Gastroesophageal sphincter (tissue), 4 donors: ENCODE measurements at regions not wholly inside any gene's neighbourhood (a gene's known extent, or its start where the extent isn't known, plus 50 kb on each side); places are given as distances from the start of the nearest gene placed in this dataset.
"Not testable (repeated sequence)": the region's sequence is repeated elsewhere in the genome, so short reads cannot be mapped to it uniquely, and the experiment has no call there.

Source experiments
- ATAC-seq: fragments of 150-250 bp; one replicate; pipeline ENCODE4 v1.9.1; 2016; ENCODE audit warnings: mild to moderate bottlenecking, moderate library complexity
- H3K27ac ChIP-seq, 4 donors: fragments of 200-600 bp; sonication (generic) in 3 of 4; 1 replicate in 3 of 4; 2 replicates in 1 of 4; pipeline ENCODE4 v1.5.1; 2016 to 2019
- H3K27me3 ChIP-seq: fragments of 200-600 bp; sonication (generic); one replicate; pipeline ENCODE4 v1.5.1; 2019
- H3K36me3 ChIP-seq, 2 donors: fragments of 200-600 bp; sonication (generic); one replicate each; pipeline ENCODE4 v1.5.1; 2019; ENCODE audit warnings: control low read depth in 1 of 2
- H3K4me1 ChIP-seq, 3 donors: fragments of 200-600 bp; sonication (generic); 1 replicate in 2 of 3; 2 replicates in 1 of 3; pipeline ENCODE4 v1.5.1; 2016 to 2019; ENCODE audit warnings: control low read depth in 2 of 3
- H3K4me3 ChIP-seq, 2 donors: fragments of 200-600 bp; sonication (generic); one replicate each; pipeline ENCODE4 v1.5.1; 2019; ENCODE audit warnings: mild to moderate bottlenecking in 1 of 2, moderate library complexity in 1 of 2
- H3K9me3 ChIP-seq, 3 donors: fragments of 200-600 bp; sonication (generic); one replicate each; pipeline ENCODE4 v1.5.1; 2017 to 2019; ENCODE audit warnings: control low read depth in 2 of 3
- EP300 ChIP-seq: sonication (generic); formaldehyde crosslinking; IDR thresholded peaks from one replicate; pipeline ENCODE4 v1.6.1; 2017; ENCODE audit warnings: antibody characterized with exemption, mild to moderate bottlenecking
- POLR2A ChIP-seq, 2 donors: fragments of 450-650 bp; IDR thresholded peaks; one replicate each; pipeline ENCODE4 v1.6.1; 2017; ENCODE audit warnings: antibody characterized with exemption in 2 of 2, mild to moderate bottlenecking in 2 of 2, moderate library complexity in 1 of 2
- POLR2AphosphoS5 ChIP-seq: sonication (generic); formaldehyde crosslinking; IDR thresholded peaks from one replicate; pipeline ENCODE4 v1.6.1; 2017; ENCODE audit warnings: antibody characterized with exemption
- WGBS, 2 donors: methylation state at CpG; one replicate each; pipeline ENCODE4 v1.1.5; 2018; ENCODE audit warnings: low coverage in 1 of 2; 5-methylcytosine and 5-hydroxymethylcytosine counted together
- TF ChIP-seq, protein P1 (sequence below), 4 experiments: fragments of 200-600 bp in 2 of 4; fragments of 450-650 bp in 2 of 4; sonication (generic) in 1 of 4; IDR thresholded peaks; one replicate each; pipeline ENCODE4 v1.5.1; 2017 to 2019; ENCODE audit warnings: antibody characterized with exemption in 4 of 4, mild to moderate bottlenecking in 2 of 4, moderate library complexity in 2 of 4

DNA sequence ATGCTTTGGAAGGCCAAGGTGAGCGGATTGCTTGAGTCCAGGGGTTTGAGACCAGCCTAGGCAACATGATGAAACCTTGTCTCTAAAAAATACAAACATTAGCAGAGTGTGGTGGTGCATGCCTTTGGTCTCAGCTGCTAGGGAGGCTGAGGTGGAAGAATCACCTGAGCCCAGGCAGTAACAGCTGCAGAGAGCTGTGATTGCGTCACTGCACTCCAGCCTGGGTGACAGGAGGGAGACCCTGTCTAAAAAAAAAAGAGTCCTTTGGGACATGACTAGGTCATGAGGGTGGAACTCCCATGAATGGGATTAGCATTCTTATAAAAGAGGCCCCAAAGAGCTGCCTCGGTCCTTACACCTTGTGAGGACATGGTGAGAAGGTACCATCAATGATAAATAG lies 436.0 kb upstream of the NR5A2 start:
- H3K27me3 ChIP-seq = no peaks in the 10 kb centered on the region

DNA sequence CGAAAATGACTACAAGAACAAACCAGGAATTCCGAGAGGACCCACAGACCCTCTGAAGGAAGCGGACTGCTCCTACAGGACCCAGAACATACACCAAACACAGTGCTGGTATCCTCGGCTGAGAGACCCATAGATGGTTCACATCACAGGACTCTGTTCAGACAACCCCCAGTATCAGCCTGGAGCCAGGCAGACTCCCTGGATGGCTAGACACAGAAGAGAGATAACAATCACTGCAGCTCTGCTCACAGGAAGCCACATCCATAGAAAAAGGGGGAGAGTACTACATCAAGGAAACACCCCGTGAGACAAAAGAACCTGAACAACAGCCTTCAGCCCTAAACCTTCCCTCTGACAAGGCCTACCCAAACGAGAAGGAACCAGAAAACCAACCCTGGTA lies 434.0 kb upstream of the NR5A2 start:
- WGBS, 2 donors = 54 to 69% methylated on average over 3 to 6 of the region's 6 CpGs
- ATAC-seq = no peak
- TF ChIP-seq POLR2AphosphoS5 = no peak
- TF ChIP-seq, protein P1, sequence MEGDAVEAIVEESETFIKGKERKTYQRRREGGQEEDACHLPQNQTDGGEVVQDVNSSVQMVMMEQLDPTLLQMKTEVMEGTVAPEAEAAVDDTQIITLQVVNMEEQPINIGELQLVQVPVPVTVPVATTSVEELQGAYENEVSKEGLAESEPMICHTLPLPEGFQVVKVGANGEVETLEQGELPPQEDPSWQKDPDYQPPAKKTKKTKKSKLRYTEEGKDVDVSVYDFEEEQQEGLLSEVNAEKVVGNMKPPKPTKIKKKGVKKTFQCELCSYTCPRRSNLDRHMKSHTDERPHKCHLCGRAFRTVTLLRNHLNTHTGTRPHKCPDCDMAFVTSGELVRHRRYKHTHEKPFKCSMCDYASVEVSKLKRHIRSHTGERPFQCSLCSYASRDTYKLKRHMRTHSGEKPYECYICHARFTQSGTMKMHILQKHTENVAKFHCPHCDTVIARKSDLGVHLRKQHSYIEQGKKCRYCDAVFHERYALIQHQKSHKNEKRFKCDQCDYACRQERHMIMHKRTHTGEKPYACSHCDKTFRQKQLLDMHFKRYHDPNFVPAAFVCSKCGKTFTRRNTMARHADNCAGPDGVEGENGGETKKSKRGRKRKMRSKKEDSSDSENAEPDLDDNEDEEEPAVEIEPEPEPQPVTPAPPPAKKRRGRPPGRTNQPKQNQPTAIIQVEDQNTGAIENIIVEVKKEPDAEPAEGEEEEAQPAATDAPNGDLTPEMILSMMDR (IDR thresholded peaks at IDR 0.05) = no peak
- TF ChIP-seq POLR2A (IDR thresholded peaks at IDR 0.05) = no peak
- no peak for TF ChIP-seq EP300
- Histone ChIP-seq H3K4me1 (no peaks in the 10 kb centered on the region), H3K9me3 (peaks cover 0 to 6% (median 0%) of the 10 kb centered on the region in 3 donors), H3K27ac (no peak overlapping the region), H3K27me3 (no peaks in the 10 kb centered on the region), H3K36me3 (no peaks in the 10 kb centered on the region), H3K4me3 (no peak overlapping the region)

More for the DNA sequence above, 436.0 kb upstream of the NR5A2 start:
- WGBS, 2 donors = 92 to 97% methylated on average over 2 to 3 of the region's 3 CpGs
- Histone ChIP-seq H3K9me3 (peaks cover 0 to 4% (median 0%) of the 10 kb centered on the region in 3 donors), H3K4me3 (no peak overlapping the region), H3K27ac (no peak overlapping the region), H3K4me1 (no peaks in the 10 kb centered on the region), H3K36me3 (no peaks in the 10 kb centered on the region)
- TF ChIP-seq POLR2A (IDR thresholded peaks at IDR 0.05) (no peak), POLR2AphosphoS5 (no peak), EP300 (no peak)
- TF ChIP-seq, protein P1 (IDR thresholded peaks at IDR 0.05) = no peak
- no peak for ATAC-seq

DNA sequence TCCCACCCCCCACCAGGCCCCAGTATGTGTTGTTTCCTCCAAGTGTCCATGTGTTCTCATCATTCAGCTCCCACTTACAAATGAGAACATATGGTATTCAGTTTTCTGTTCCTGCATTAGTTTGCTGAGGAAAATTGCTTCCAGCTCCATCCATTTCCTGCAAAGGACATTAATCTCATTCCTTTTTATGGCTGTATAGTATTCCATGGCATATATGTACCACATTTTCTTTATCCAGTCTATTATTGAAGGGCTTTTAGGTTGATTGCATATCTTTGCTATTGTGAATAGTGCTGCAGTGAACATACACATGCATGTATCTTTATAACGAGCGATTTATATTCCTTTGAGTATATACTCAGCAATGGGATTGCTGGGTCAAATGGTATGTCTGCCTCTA lies 431.1 kb upstream of the NR5A2 start:
- H3K4me1 ChIP-seq, H3K4me3 ChIP-seq, ATAC-seq, H3K27ac ChIP-seq, H3K36me3 ChIP-seq, H3K9me3 ChIP-seq, H3K27me3 ChIP-seq: not testable (repeated sequence)
- WGBS, 2 donors = 96 to 100% methylated on average over 2 of the region's 2 CpGs

DNA sequence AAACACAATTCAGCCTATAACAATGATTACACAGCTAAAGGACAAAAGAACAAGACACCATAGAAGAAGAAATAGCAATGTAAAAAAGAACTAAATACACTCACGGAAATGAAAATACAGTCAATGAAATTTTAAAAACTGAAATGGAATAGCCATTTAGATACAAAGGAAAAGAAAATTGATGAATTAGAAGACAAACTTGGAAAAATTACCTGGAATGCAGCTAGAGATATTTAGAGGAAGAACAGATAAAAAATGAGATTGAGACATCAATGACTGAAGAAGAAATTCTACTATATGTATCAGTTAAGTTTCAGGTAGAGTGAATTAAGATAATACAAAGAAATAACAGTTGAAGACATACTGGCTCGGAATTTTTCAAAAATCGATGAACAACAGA lies 430.4 kb upstream of the NR5A2 start:
- Histone ChIP-seq H3K9me3 (peaks cover 0 to 6% (median 0%) of the 10 kb centered on the region in 3 donors), H3K27ac (no peak overlapping the region), H3K27me3 (no peaks in the 10 kb centered on the region), H3K4me1 (no peaks in the 10 kb centered on the region), H3K4me3 (no peak overlapping the region), H3K36me3 (no peaks in the 10 kb centered on the region)
- WGBS, 2 donors = 77 to 95% methylated on average over 2 to 3 of the region's 3 CpGs
- no peak for ATAC-seq
- TF ChIP-seq, protein P1 (IDR thresholded peaks at IDR 0.05) = no peak
- TF ChIP-seq POLR2A (IDR thresholded peaks at IDR 0.05) (no peak), POLR2AphosphoS5 (no peak)

DNA sequence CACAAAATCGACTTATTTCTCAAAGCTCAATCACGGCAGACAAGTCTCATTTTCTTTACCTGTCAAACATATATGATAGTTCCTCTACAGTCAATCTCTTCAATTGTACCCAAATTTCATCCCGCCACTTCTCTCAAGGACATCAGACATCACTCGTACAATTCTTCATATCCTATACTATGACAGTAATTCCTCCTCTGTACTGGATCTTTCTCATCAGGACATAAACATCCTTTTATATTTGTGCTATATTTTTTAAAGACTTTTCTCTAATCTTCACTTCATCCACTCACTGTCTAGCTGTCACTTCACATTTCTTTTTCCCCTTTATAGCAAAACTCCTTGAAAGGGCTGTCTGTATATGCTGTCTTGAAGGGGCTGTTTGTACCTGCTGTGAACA lies 419.1 kb upstream of the NR5A2 start:
- Histone ChIP-seq H3K9me3 (peaks cover 0 to 5% (median 0%) of the 10 kb centered on the region in 3 donors), H3K27me3 (no peaks in the 10 kb centered on the region), H3K36me3 (no peaks in the 10 kb centered on the region), H3K4me1 (no peaks in the 10 kb centered on the region), H3K4me3 (no peak overlapping the region), H3K27ac (no peak overlapping the region)
- no peak for ATAC-seq
- WGBS, 2 donors = 86 to 90% methylated on average over 4 of the region's 4 CpGs
- TF ChIP-seq EP300 = no peak
- TF ChIP-seq POLR2A (IDR thresholded peaks at IDR 0.05) = no peak
- no peak for TF ChIP-seq POLR2AphosphoS5
- TF ChIP-seq, protein P1 (IDR thresholded peaks at IDR 0.05) = no peak
